ENCODE measurements at regions not wholly inside any gene's neighbourhood (a gene's known extent, or its start where the extent isn't known, plus 50 kb on each side); places are given as distances from the start of the nearest gene placed in this dataset.

DNA sequence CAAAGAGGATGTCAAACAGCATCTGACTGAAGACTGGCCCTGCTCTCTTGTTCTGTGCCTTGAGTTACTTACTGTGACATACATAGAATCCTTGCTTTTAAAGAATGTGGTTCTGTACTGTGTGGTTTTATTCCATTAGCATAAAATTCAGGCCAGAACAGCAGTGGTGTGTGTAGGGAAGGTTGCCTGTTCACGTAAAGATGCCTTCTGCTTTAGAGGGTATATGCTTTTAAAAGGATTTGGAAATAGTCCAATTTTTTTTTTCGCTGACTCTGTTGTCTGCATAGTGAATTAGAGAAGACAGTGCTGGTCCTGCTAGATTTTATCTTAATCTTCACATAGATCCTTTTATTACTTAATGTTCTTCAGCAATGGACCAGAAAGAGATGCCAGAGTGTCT lies 470.8 kb upstream of the SEMA3A start:
- Histone ChIP-seq H2AFZ (ENCODE audit: low read depth, low read length, poor library complexity, severe bottlenecking) (no peak overlapping the region), H3K4me3 (replicated peaks in 1 of 2; ENCODE audit: low read depth in 1 of 2, low read length in 2 of 2) (no peak overlapping the region), H3K9me2 (ENCODE audit: insufficient read depth) (no peaks in the 10 kb centered on the region), H3K79me2 (ENCODE audit: insufficient read depth, low read length) (no peaks in the 10 kb centered on the region), H3K27me3 (ENCODE audit: insufficient read depth, low read length) (no peaks in the 10 kb centered on the region), H3K27ac (ENCODE audit: low read depth, low read length) (no peak overlapping the region), H3K9ac (ENCODE audit: low read length) (no peak overlapping the region), H4K20me1 (ENCODE audit: insufficient read depth) (no peaks in the 10 kb centered on the region), H3K36me3 (ENCODE audit: control insufficient read depth in 1 of 2, insufficient read depth in 2 of 2, low read length in 2 of 2) (no peaks in the 10 kb centered on the region), H3K4me1 (ENCODE audit: control insufficient read depth in 1 of 2, insufficient read depth in 2 of 2, low read length in 2 of 2) (peaks cover 0 to 4% of the 10 kb centered on the region in 2 experiments; a peak in 1 of 4 replicates), H3K9me3 (ENCODE audit: control insufficient read depth in 1 of 2, insufficient read depth in 1 of 2, low read depth in 1 of 2, low read length in 2 of 2) (no peaks in the 10 kb centered on the region), H3K4me2 (ENCODE audit: low read length) (no peak overlapping the region)
- TF ChIP-seq CBX3 (IDR thresholded peaks at IDR 0.05; ENCODE audit: low read depth): no peak
- TF ChIP-seq EGR1 (IDR thresholded peaks at IDR 0.05; ENCODE audit: low read depth): no peak
- ATAC-seq (no peak), DNase-seq (ENCODE audit: low read depth, low spot score) (no peak)
- CTCF ChIA-PET: no interaction called here
- intact Hi-C loops (cut with micrococcal nuclease): no loop called here
- POLR2A ChIA-PET: no interaction called here
- RAD21 ChIA-PET (ENCODE audit: low non-redundant PET in 1 of 2, low total read pairs in 2 of 2, uncharacterized antibody in 2 of 2, unreplicated experiment in 2 of 2): no interaction called here
- no TSS peak for BruUV-seq (replicated peaks)

- TF ChIP-seq REST (IDR thresholded peaks at IDR 0.05; ENCODE audit: low read depth) (no peak), POLR2A (IDR thresholded peaks at IDR 0.05; ENCODE audit: borderline replicate concordance, extremely low read depth, insufficient read depth, insufficient read length) (no peak), SP1 (IDR thresholded peaks at IDR 0.05; ENCODE audit: low read depth) (no peak), TCF7L2 (IDR thresholded peaks at IDR 0.05; ENCODE audit: borderline replicate concordance, extremely low read depth, insufficient read depth, insufficient read length) (no peak), ZBTB33 (IDR thresholded peaks at IDR 0.05; ENCODE audit: extremely low read depth, insufficient replicate concordance, low read length) (no peak), EGR1 (IDR thresholded peaks at IDR 0.05; ENCODE audit: low read depth) (no peak), ELF1 (IDR thresholded peaks at IDR 0.05; ENCODE audit: borderline replicate concordance, low read depth) (no peak), CEBPB (IDR thresholded peaks at IDR 0.05; ENCODE audit: low read depth) (no peak), SIN3A (IDR thresholded peaks at IDR 0.05; ENCODE audit: low read depth) (no peak), ZFX (IDR thresholded peaks at IDR 0.05) (no peak), JUND (IDR thresholded peaks at IDR 0.05) (no peak)
- TF ChIP-seq, protein P1, sequence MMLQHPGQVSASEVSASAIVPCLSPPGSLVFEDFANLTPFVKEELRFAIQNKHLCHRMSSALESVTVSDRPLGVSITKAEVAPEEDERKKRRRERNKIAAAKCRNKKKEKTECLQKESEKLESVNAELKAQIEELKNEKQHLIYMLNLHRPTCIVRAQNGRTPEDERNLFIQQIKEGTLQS (IDR thresholded peaks at IDR 0.05): no peak
- Histone ChIP-seq H2AFZ (ENCODE audit: low read depth, low read length, poor library complexity, severe bottlenecking) (peak overlapping the region; percentile 20), H3K9me2 (ENCODE audit: insufficient read depth) (no peaks in the 10 kb centered on the region), H4K20me1 (ENCODE audit: insufficient read depth) (no peaks in the 10 kb centered on the region), H3K9me3 (ENCODE audit: control insufficient read depth in 1 of 2, insufficient read depth in 1 of 2, low read depth in 1 of 2, low read length in 2 of 2) (no peaks in the 10 kb centered on the region), H3K4me1 (ENCODE audit: control insufficient read depth in 1 of 2, insufficient read depth in 2 of 2, low read length in 2 of 2) (peaks cover 0 to 4% of the 10 kb centered on the region in 2 experiments; a peak in 1 of 4 replicates), H3K4me3 (replicated peaks in 1 of 2; ENCODE audit: low read depth in 1 of 2, low read length in 2 of 2) (no peak overlapping the region), H3K27me3 (ENCODE audit: insufficient read depth, low read length) (no peaks in the 10 kb centered on the region), H3K27ac (ENCODE audit: low read depth, low read length) (no peak overlapping the region), H3K79me2 (ENCODE audit: insufficient read depth, low read length) (no peaks in the 10 kb centered on the region), H3K36me3 (ENCODE audit: control insufficient read depth in 1 of 2, insufficient read depth in 2 of 2, low read length in 2 of 2) (no peaks in the 10 kb centered on the region), H3K9ac (ENCODE audit: low read length) (no peak overlapping the region), H3K4me2 (ENCODE audit: low read length) (no peak overlapping the region)
- ChIA-PET CTCF (no interaction called here), POLR2A (no interaction called here), RAD21 (ENCODE audit: low non-redundant PET in 1 of 2, low total read pairs in 2 of 2, uncharacterized antibody in 2 of 2, unreplicated experiment in 2 of 2) (no interaction called here)
- no peak for DNase-seq (ENCODE audit: low read depth, low spot score)
- no peak for ATAC-seq
- no TSS peak for BruUV-seq (replicated peaks)
- intact Hi-C loops (cut with micrococcal nuclease): no loop called here
Observed at GRCh38 chr7:84664626-84665025, 470.0 kb upstream of the SEMA3A start.

All from HCT116 (cell line).